Head of caudate nucleus (tissue), 42 donors: ENCODE measurements at regions not wholly inside any gene's neighbourhood (a gene's known extent, or its start where the extent isn't known, plus 50 kb on each side); places are given as distances from the start of the nearest gene placed in this dataset.

Experiments used
- DNase-seq, 42 donors: peaks; one replicate each; pipeline versions ENCODE4 v3.0.0 to v3.0.0-alpha.2; 2020 to 2021; ENCODE audit warnings: mixed read lengths in 7 of 42
- intact Hi-C: fragments of 100-400 bp; cut with DNase I; formaldehyde crosslinking; loops from one replicate; pipeline ENCODE4 v1.15.0; 2022

- DNase-seq, result peak in 5 of 42 donors; percentile 8 to 34 (median 12)
- intact Hi-C loops, result no loop called here
These were observed 373.2 kb upstream of the MMS22L start for GRCh38 chr6:97656236-97656635.

GRCh38 chr6:97656706-97657350 lies 373.8 kb upstream of the MMS22L start:
- DNase-seq, result no peak
- intact Hi-C loops, result no loop called here

GRCh38 chr6:97658090-97658489 lies 375.1 kb upstream of the MMS22L start:
- intact Hi-C loops, result no loop called here
- DNase-seq, result no peak

GRCh38 chr6:97663252-97663651 lies 380.2 kb upstream of the MMS22L start:
- DNase-seq, result peak in 13 of 42 donors; percentile 13 to 52 (median 20)

GRCh38 chr6:97665446-97665845 lies 382.4 kb upstream of the MMS22L start:
- intact Hi-C loops, result no loop called here
- no peak for DNase-seq

More at GRCh38 chr6:97663252-97663651, 380.2 kb upstream of the MMS22L start:
- intact Hi-C loops, result no loop called here

GRCh38 chr6:97666889-97667288 lies 383.9 kb upstream of the MMS22L start:
- no peak for DNase-seq
- intact Hi-C loops, result no loop called here

GRCh38 chr6:97668716-97669115 lies 385.7 kb upstream of the MMS22L start:
- peak in 37 of 42 donors; percentile 27 to 74 (median 49) for DNase-seq
- intact Hi-C loops, result no loop called here

GRCh38 chr6:97669191-97670031 lies 386.4 kb upstream of the MMS22L start:
- DNase-seq, result peak; percentile 54 to 90 (median 75)
- intact Hi-C loops, result no loop called here

- DNase-seq, result no peak
- intact Hi-C loops, result no loop called here
These were observed 391.8 kb upstream of the MMS22L start for GRCh38 chr6:97674802-97675201.

GRCh38 chr6:97677626-97678025 lies 394.6 kb upstream of the MMS22L start:
- intact Hi-C loops, result no loop called here
- DNase-seq, result no peak

GRCh38 chr6:97687916-97688315 lies 404.9 kb upstream of the MMS22L start:
- intact Hi-C loops, result no loop called here
- no peak for DNase-seq

- DNase-seq, result no peak
- intact Hi-C loops, result no loop called here
These were observed 406.2 kb upstream of the MMS22L start for GRCh38 chr6:97689078-97689754.

- DNase-seq, result no peak
- intact Hi-C loops, result no loop called here
These were observed 414.4 kb upstream of the MMS22L start for GRCh38 chr6:97697456-97697855.

- DNase-seq, result no peak
- intact Hi-C loops, result no loop called here
These were observed 418.8 kb upstream of the MMS22L start for GRCh38 chr6:97701801-97702200.

GRCh38 chr6:97702248-97702647 lies 419.2 kb upstream of the MMS22L start:
- no peak for DNase-seq
- intact Hi-C loops, result no loop called here

- intact Hi-C loops, result no loop called here
- no peak for DNase-seq
These were observed 420.6 kb upstream of the MMS22L start for GRCh38 chr6:97703661-97704060.

GRCh38 chr6:97705568-97705967 lies 422.6 kb upstream of the MMS22L start:
- intact Hi-C loops, result no loop called here
- DNase-seq, result peak in 10 of 42 donors; percentile 6 to 39 (median 12)

GRCh38 chr6:97712751-97713150 lies 429.7 kb upstream of the MMS22L start:
- intact Hi-C loops, result no loop called here

GRCh38 chr6:97714772-97715171 lies 431.8 kb upstream of the MMS22L start:
- intact Hi-C loops, result no loop called here
- DNase-seq, result no peak

More at GRCh38 chr6:97712751-97713150, 429.7 kb upstream of the MMS22L start:
- no peak for DNase-seq

GRCh38 chr6:97717086-97717485 lies 434.1 kb upstream of the MMS22L start:
- DNase-seq, result no peak
- intact Hi-C loops, result no loop called here
